GM21619 (cell line): ENCODE measurements at regions not wholly inside any gene's neighbourhood (a gene's known extent, or its start where the extent isn't known, plus 50 kb on each side); places are given as distances from the start of the nearest gene placed in this dataset.

Source experiments
- ATAC-seq: cut with Tn5 transposase; IDR thresholded peaks from one replicate; pipeline ENCODE4 v1.9.1; 2021; ENCODE audit not compliant: unreplicated experiment

DNA sequence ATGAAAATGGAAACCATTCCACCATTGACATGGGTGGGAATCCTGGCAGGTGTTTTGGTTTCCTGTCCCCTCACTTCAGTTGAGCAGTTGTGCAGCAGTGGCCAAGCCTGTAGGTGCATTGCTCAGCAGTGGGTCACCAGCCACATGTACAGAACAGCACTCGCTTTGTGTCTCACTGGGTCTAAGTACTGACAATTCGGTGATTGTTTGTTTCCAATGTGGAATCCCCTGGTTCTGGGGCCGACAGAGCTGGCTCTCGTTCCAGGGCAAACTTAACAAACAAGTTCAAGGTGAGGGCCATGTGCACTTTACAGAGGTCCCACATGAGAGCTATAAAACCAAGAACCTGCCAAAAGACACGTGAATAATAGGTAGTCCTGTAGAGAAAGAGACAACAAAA lies 54.1 kb upstream of the SPATA13 start:
- no peak for ATAC-seq

DNA sequence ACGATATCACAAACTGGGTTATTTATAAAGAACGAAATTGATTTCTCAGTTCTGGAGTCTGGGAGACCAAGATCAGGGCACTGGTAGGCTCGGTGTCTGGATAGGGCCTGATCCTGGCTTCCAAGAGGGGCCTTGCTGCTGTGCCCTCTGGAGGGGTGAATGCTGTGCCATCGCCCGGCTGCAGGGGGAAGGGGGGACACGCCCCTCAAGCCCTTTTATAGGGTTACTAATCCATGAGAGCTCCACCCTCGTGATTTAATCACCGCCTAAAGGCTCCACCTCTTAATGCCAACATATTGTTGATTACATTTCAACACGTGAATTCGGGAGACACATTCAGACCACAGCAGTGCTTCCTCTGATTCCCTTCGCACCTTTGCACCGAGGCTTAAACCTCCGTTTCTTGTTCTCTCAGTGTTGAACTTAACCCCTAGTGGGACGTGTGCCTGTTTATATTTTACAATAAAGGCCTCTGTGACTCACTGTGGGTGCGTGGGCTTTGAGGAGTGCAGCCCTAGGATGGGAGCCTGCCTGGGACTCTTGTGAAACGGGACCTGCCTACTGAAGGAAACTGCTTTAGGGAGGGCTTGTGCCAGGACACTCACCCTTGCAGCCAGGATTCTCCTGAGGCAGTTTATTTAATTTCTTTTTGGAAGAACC lies 52.4 kb upstream of the SPATA13 start:
- ATAC-seq = no peak

DNA sequence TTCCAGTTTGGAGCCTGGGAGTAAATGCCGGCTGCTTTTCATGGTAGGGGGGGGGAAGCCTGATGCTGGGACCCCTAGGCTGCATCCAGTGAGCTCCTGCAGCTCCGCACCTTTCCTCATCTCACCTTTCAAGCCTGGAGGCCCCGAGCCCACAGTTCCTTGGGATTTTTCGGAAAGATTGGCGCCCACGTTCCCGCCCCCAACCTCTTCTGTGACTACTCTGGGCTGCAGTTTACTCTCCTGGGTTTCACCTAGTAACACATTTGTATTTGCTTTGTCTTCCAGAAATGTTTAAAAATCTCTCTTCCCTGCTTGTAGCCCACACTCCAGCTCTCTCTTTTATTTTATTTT lies 51.9 kb upstream of the SPATA13 start:
- ATAC-seq = no peak

- ATAC-seq = no peak
These were observed 50.5 kb upstream of the SPATA13 start for GRCh38 chr13:24110011-24110410.
